GM12864 (cell line): ENCODE measurements at regions not wholly inside any gene's neighbourhood (a gene's known extent, or its start where the extent isn't known, plus 50 kb on each side); places are given as distances from the start of the nearest gene placed in this dataset.

Source experiments
- DNase-seq: peaks from one replicate; pipeline ENCODE4 v3.0.0-alpha.2; 2011; ENCODE audit warnings: low read depth
- H3K4me3 ChIP-seq: 2 replicates; pipeline ENCODE4 v1.5.1; 2011; ENCODE audit warnings: mild to moderate bottlenecking, low read depth, low read length, control low read depth
- TF ChIP-seq, protein P1 (sequence below): IDR thresholded peaks from 2 replicates; pipeline ENCODE4 v1.5.1; 2011; ENCODE audit warnings: low read depth, mild to moderate bottlenecking, moderate library complexity, low read length, control low read depth, inconsistent platforms; ENCODE audit errors: missing control alignments

DNA sequence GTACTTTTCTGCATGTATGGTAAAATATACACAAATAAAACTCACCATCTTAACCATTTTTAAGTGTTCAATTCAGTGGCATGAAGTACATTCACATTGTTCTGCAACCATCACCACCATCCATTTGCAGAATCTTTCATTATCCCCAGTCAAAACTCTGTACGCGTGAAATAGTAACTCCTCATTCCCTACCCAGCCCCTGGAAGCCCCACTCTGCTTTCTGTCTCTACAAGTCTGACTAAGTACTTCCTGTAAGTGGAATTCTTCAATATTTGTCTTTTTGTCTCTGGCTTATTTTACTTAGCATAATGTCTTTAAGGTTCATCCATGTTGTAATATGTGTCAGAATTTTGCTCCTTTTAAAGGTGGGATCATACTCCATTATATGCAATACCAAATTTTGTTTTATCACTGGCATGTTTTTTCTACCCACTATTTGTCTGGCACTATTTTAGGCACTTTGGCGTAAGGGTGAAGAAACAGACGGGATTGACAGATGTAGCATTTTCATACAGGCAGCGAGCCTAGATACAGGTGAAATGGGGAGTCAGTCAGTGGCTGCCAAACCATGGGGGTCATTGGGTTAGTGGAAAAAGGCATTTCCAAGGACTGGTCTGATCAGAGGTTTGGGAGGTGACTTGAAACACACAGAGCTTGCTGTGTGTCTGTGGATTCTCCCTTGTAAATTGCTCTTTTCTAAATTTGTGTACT is 163.2 kb upstream of the MYCN start:
- H3K4me3 ChIP-seq = no peak overlapping the region
- TF ChIP-seq, protein P1, sequence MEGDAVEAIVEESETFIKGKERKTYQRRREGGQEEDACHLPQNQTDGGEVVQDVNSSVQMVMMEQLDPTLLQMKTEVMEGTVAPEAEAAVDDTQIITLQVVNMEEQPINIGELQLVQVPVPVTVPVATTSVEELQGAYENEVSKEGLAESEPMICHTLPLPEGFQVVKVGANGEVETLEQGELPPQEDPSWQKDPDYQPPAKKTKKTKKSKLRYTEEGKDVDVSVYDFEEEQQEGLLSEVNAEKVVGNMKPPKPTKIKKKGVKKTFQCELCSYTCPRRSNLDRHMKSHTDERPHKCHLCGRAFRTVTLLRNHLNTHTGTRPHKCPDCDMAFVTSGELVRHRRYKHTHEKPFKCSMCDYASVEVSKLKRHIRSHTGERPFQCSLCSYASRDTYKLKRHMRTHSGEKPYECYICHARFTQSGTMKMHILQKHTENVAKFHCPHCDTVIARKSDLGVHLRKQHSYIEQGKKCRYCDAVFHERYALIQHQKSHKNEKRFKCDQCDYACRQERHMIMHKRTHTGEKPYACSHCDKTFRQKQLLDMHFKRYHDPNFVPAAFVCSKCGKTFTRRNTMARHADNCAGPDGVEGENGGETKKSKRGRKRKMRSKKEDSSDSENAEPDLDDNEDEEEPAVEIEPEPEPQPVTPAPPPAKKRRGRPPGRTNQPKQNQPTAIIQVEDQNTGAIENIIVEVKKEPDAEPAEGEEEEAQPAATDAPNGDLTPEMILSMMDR = no peak
- DNase-seq = no peak

DNA sequence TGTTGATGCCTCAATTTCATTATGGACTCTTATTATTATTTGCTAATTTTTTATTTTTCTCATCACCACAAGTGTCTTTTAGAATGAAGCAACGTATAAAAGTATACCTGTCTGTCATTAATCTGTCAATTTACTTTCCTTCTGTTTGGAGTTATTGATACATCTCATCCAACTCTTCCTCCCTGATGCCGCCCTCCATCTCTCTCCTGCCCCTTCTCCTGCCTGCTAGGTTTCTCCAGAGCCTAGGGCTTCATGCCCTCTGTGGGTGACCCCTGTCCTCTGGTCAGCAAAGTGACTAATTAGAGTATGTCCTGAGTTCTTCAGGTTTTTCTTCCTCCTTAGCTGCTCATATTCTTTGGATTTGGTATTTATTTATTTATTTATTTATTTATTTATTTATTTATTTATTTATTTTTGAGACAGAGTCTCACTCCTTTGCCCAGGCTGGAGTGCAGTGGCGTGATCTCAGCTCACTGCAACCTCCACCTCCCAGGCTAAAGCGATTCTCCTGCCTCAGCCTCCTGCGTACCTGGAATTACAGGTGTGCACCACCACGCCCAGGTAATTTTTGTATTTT is 162.5 kb upstream of the MYCN start:
- DNase-seq = no peak
- no peak overlapping the region for H3K4me3 ChIP-seq
- TF ChIP-seq, protein P1 = no peak

DNA sequence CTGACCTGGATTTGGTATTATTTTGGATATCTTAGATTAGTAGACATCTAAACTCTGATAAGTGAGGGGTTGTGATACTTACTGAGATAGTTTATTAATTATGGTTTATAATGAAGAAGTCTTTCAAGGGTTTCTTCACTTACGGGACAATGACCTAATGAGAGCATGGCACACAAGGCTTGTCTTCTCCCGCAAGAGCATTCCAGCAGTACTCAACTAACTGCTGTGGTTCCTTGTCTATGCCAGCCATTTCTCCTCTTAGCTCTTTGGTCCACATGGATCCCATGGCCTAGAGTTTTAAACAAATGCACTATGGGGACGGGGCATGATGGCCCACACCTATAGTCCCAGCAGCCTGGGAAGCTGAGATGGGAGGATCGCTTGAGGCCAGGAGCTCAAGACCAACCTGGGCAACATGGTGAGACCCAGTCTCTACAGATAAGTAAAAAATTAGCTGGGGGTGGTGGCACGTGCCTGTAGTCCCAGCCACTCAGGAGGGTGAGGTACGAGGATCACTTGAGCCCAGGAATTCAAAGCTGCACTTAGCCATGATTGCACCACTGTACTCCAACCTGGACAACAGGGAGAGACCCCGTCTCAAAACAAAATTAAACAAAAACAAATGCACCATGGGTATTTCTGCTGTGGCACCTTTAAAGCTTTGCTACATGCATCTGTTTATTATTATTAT is 161.7 kb upstream of the MYCN start:
- no peak for DNase-seq
- TF ChIP-seq, protein P1 = no peak
- H3K4me3 ChIP-seq = no peak overlapping the region

DNA sequence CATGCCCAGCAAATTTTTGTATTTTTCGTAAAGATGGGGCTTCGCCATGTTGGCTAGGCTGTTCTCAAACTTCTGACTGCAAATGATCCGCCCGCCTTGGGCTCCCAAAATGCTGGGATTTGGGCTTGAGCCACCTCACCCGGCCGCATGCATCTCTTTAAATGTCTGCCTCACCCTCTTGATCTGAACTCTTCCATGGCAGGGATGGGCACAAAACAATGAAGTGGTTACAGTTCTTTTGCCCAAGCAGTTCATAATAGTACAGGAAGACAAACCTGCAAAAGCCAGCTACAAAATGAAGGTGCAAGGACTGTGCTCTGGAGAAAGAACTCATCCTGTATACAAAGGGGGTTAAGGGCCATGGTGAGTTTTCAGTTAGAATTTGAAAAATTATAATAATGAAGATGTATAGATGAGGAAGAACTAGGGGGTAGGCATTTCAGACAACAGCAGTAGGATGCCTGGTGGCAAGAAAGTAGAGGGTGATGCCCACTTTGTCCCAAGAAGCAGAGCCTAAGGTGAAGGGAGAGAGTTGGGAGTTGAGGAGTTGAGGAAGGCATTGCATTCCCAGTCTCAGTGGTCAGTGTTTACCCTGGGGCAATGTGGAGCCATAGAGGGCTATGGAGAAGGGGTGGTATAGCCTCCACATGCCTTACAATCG is 160.8 kb upstream of the MYCN start:
- DNase-seq = no peak
- H3K4me3 ChIP-seq = no peak overlapping the region
- TF ChIP-seq, protein P1 = no peak

DNA sequence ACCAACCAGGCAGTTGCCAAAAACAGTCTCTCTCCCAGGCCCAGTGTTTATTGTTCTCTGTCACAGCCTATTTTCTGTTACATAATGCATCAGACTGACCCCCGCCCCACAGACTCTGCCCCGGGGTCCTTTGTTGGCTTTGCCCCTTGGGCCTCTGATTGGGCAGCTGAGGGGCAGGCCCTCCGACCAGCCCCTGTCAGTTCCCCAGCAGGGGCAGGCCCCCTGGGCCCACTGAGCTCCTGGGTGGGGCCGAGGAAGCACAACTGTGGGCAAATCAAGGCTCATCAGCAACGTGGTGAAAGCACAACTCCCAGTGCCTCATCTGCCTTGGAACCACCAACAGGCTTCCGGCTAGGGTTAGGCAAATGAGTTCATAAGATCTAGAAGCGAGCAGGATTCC is 160.1 kb upstream of the MYCN start:
- no peak overlapping the region for H3K4me3 ChIP-seq
- DNase-seq = no peak
- TF ChIP-seq, protein P1 = no peak

DNA sequence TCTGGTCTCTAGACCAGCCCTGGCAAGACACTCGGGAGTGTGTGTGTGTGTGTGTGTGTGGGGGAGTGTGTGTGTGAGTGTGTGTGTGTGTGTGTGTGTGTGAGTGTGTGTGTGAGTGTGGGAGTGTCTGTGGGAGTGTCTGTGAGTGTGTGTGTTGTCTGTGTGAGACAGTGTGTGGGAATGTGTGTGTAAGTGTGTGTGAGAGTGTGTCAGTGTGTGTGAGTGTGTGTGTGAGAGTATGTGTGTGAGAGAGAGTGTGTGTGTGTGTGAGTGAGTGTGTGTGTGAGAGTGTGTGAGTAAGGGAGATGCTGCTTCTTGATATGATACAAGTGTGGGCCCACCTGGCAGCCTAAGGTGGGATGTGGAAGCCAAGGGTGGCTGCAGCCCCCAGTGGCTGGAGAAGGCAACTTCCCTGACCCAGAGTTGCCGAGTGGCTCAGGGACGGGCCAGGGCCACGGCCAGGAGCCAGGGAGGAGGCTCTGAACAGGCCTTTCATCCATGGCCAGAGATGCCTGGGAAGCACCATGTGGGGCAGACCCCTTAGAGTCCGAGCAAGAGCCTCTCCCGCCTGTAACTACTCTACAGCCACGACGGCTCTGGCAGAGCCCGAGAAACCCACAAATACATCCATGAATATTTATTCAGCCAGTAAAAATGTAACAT is 159.3 kb upstream of the MYCN start:
- TF ChIP-seq, protein P1 = no peak
- no peak overlapping the region for H3K4me3 ChIP-seq
- DNase-seq = no peak
